A673 (cell line): ENCODE measurements at regions not wholly inside any gene's neighbourhood (a gene's known extent, or its start where the extent isn't known, plus 50 kb on each side); places are given as distances from the start of the nearest gene placed in this dataset.

Source experiments
- BruUV-seq: library from RNA; stranded (reverse); fragments of 400-500 nt; replicated peaks from 2 replicates; lab custom pipeline; 2021; lab: Mats Ljungman, UMichigan
- CTCF ChIA-PET: fragments of 300-600 bp; sonication (Branson Sonifier 250); formaldehyde crosslinking; loops from one replicate; lab custom pipeline; 2022; ENCODE audit warnings: antibody characterized with exemption; lab: Charles Lee
- POLR2A ChIA-PET: fragments of 300-600 bp; sonication (Branson Sonifier 250); formaldehyde crosslinking; loops from one replicate; lab custom pipeline; 2022; ENCODE audit warnings: antibody characterized with exemption; ENCODE audit not compliant: low non-redundant PET; lab: Charles Lee
- DNase-seq: peaks from one replicate; pipeline ENCODE4 v3.0.0-alpha.2; 2015; ENCODE audit warnings: low spot score
- H3K27ac ChIP-seq: fragments of 200-600 bp; sonication (generic); 2 replicates; pipeline ENCODE4 v1.5.1; 2016; ENCODE audit warnings: mixed run types, low read depth, mild to moderate bottlenecking, mixed read lengths, antibody characterized with exemption, low read length; ENCODE audit not compliant: poor library complexity, severe bottlenecking
- H3K27me3 ChIP-seq: fragments of 200-600 bp; sonication (generic); replicated peaks from 2 replicates; pipeline ENCODE4 v1.6.1; 2017; ENCODE audit warnings: mixed run types, low read depth, mild to moderate bottlenecking, mixed read lengths, antibody characterized with exemption, low read length; ENCODE audit not compliant: insufficient read depth, poor library complexity
- H3K36me3 ChIP-seq: fragments of 200-600 bp; sonication (generic); 2 replicates; pipeline ENCODE4 v1.6.1; 2016; ENCODE audit warnings: mixed run types, mild to moderate bottlenecking, mixed read lengths, antibody characterized with exemption, low read length; ENCODE audit not compliant: insufficient read depth, poor library complexity, severe bottlenecking
- H3K4me1 ChIP-seq: fragments of 200-600 bp; sonication (generic); 2 replicates; pipeline ENCODE4 v1.6.1; 2017; ENCODE audit warnings: mixed run types, mild to moderate bottlenecking, mixed read lengths, antibody characterized with exemption, low read length; ENCODE audit not compliant: insufficient read depth, poor library complexity, severe bottlenecking
- H3K4me3 ChIP-seq: fragments of 200-600 bp; sonication (generic); 2 replicates; pipeline ENCODE4 v1.5.1; 2016; ENCODE audit warnings: low read depth, mixed run types, mild to moderate bottlenecking, mixed read lengths, low read length; ENCODE audit not compliant: poor library complexity, severe bottlenecking
- H3K9me3 ChIP-seq: fragments of 200-600 bp; sonication (generic); 2 replicates; pipeline ENCODE4 v1.6.1; 2016; ENCODE audit warnings: mixed run types, low read depth, mild to moderate bottlenecking, mixed read lengths, antibody characterized with exemption, low read length; ENCODE audit not compliant: poor library complexity, severe bottlenecking
- CTCF ChIP-seq: fragments of 300-800, 200-600 bp; sonication (generic); conservative IDR thresholded peaks from 2 replicates; pipeline ENCODE4 v1.5.1; 2017; ENCODE audit warnings: low read depth, mild to moderate bottlenecking, antibody characterized with exemption, low read length, moderate library complexity, mixed read lengths
- EZH2 ChIP-seq: fragments of 200-600 bp; sonication (generic); IDR thresholded peaks from 2 replicates; pipeline ENCODE4 v1.6.1; 2017; ENCODE audit warnings: borderline replicate concordance, low read depth, mild to moderate bottlenecking, mixed read lengths, antibody characterized with exemption, low read length; ENCODE audit not compliant: poor library complexity, severe bottlenecking
- intact Hi-C: fragments of 100-400 bp; cut with micrococcal nuclease; formaldehyde crosslinking; loops from one replicate; pipeline ENCODE4 v1.10.0; 2022; ENCODE audit not compliant: unreplicated experiment

GRCh38 chr1:38141483-38141882 lies 94.9 kb upstream of the POU3F1 start:
- Histone ChIP-seq H3K9me3 (no peaks in the 10 kb centered on the region), H3K27me3 (no peaks in the 10 kb centered on the region), H3K4me1 (peaks cover 20% of the 10 kb centered on the region), H3K4me3 (no peak overlapping the region), H3K27ac (no peak overlapping the region), H3K36me3 (no peaks in the 10 kb centered on the region)
- ChIA-PET CTCF (no interaction called here), POLR2A (no interaction called here)
- TF ChIP-seq CTCF: no peak
- TF ChIP-seq EZH2: no peak
- intact Hi-C loops: no loop called here
- DNase-seq: no peak
- BruUV-seq: no TSS peak

DNA sequence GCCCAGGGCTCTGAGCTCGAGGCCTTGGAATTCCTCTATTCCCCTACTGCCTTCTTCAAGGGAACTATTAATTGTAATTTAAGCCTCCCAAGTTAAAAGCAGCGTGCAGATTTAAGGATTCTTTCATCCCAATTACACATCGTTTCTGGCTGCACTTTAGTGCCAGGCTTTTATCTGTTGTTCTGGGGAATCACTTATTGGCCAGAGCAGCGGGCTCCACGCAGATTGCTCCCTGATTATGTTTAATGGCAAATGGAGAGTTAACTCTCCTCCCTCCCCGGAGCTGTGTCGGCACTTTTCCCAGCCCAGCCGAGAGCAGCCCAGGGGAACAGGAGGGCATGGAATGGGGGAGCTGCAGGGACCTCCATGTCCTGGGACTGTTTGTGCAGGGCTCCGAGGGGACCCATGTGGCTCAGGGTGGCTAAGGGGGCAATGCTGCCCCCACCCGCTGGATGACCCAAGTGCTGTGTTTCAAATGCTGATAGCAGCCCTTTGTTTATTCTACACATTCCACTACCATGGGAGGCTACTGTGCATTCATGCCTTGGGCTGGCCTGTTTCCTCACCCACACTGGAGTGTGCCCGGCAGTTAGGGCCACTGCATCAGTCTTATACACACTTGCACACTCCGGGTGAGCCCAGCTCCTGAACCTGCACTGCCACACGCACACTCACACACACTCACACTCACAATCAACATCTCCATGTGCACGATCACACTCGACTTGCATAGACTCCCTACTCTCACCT lies 93.3 kb upstream of the POU3F1 start:
- Histone ChIP-seq H3K9me3 (no peaks in the 10 kb centered on the region), H3K27me3 (no peaks in the 10 kb centered on the region), H3K4me3 (no peak overlapping the region), H3K27ac (no peak overlapping the region), H3K4me1 (peaks cover 20% of the 10 kb centered on the region), H3K36me3 (no peaks in the 10 kb centered on the region)
- no TSS peak for BruUV-seq
- DNase-seq: peak; percentile 33
- POLR2A ChIA-PET: no interaction called here
- intact Hi-C loops: no loop called here
- no peak for TF ChIP-seq EZH2
- TF ChIP-seq CTCF: no peak
- CTCF ChIA-PET: no interaction called here

GRCh38 chr1:38138498-38139233 lies 92.1 kb upstream of the POU3F1 start:
- DNase-seq: peak; percentile 80
- POLR2A ChIA-PET: no interaction called here
- no peak overlapping the region for H3K27ac ChIP-seq

More at GRCh38 chr1:38138498-38139233, 92.1 kb upstream of the POU3F1 start:
- Histone ChIP-seq H3K36me3 (no peaks in the 10 kb centered on the region), H3K9me3 (no peaks in the 10 kb centered on the region), H3K27me3 (no peaks in the 10 kb centered on the region), H3K4me1 (peaks cover 20% of the 10 kb centered on the region), H3K4me3 (no peak overlapping the region)
- CTCF ChIA-PET: no interaction called here
- no peak for TF ChIP-seq CTCF
- TF ChIP-seq EZH2: no peak
- no TSS peak for BruUV-seq
- intact Hi-C loops: no loop called here
